ENCODE measurements at regions not wholly inside any gene's neighbourhood (a gene's known extent, or its start where the extent isn't known, plus 50 kb on each side); places are given as distances from the start of the nearest gene placed in this dataset.

DNA sequence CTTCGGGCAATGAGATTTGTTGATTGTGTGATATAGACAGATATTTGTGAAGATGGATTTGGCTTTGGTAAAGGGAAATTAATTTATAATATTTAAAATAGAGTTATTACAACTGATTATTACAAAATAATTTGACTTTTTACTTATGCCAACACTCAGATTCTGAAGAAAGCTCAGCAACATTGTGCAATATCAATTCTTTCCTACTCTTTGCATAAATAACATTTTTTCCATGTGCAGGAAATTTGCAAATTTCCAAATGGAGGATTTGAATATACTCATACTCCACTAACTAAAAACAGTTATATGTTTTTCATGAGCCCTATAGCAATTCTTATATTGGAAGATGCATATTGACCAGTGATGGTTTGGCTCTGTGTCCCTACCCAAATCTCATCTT, 676.4 kb upstream of the ADAMTS5 start:
- no peak for DNase-seq (ENCODE audit: low spot score)

DNA sequence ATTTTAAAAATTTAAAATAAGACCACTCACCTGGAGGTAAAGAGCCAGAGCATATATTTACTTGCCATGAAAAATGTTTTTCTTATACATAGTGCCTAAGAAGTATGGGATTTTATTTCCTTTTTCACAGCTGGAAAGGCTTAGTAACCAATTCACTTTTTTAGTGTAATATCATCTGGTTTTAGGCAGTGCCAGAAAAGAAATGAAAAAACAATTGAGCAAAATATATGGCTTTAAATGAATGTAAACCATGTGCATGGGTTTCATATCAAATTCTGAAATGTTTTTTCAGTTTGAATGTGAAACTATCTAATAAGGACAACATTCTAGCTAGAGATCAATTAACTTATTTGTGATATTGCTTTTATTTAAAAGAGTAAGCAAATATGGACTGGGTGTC, 672.4 kb upstream of the ADAMTS5 start:
- no peak for DNase-seq (ENCODE audit: low spot score)

DNA sequence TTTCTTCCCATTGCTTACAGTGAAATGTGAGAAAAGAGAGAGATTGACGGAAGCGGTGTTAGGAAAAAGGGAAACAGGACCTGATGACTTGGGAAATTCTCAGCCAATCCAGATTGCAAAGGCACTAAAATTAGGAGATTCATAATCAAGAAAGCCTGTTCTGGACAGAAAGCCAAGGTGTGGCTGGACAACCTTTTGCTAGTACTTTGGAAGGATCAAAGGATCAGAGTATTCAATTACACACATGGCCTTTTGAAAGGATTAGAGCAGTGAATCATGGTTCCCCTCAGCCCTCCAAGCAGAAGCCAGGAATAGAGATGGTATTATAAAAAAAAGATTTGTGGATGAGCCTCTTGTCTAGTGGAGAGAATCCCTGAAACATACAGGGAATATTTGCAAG, 669.8 kb upstream of the ADAMTS5 start:
- DNase-seq (ENCODE audit: low spot score), result no peak

DNA sequence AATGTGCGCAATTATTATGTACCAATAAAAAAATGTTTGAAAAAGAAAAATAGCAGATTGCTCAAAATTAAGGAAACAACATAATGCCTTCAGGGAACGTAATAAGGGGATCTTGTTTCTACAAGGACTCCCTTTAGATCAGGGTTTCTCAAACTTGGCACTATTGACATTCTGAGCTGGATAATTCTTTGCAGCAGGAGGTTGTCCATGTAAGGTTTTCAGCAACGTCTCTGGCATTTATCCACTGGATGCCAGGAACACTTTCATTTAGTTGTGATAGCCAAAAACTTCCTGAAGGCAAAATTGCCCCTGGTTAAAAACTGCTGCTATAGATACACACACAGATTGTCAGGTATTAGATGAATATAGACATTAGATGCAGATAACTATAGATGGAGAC, 666.7 kb upstream of the ADAMTS5 start:
- DNase-seq (ENCODE audit: low spot score), result no peak

DNA sequence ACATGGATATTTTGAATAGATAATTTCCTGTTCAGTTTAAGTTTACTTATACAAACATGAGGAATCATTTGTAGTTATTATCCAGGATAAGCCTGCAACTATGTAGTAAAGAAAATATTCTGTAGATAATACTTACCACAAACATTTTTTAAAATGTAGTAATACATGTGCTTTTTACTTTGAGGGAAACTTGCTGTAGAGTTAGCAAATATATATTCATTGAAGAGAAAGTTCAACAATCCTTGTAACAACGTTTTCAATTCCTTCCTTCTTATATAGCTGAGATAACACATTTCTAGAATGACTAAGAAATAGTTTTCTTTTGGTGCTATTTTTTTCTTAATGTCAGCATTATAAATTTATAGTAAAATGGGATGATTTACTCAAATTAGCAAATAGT, 664.6 kb upstream of the ADAMTS5 start:
- no peak for DNase-seq (ENCODE audit: low spot score)

DNA sequence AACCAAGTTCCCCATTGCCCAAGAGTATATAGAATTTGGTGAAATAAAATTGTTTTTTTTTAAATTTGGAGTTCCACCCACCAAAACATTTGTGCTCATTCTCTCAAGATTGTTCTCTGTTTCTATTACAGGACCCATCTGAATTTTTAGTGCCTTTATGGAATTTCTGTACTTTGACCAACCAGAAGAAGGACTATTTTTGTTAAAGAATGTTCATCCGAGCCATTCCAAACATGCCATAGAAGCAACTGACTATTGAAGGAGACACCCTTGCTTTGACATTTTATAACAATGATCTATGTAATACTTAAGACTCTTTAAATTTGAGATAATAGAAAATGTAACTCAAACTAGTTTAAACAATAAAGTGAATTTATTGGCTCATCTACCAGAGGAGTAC, 655.7 kb upstream of the ADAMTS5 start:
- DNase-seq (ENCODE audit: low spot score), result no peak

DNA sequence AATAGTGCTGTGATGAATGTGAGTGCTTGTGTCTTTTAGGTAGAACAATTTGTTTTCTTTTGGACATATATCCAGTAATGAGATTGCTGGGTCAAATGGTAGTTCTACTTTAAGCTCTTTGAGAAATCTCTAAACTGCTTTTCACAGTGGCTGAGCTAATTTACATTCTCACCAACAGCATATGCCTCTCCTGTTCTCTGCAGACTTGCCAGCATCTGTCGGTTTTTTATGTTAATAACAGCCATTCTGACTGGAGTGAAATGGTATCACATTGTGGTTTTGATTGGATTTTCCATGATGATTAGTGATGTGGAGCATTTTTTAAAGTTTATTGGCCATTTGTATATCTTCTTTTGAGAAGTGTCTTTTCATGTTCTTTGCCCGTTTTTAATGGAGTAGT, 647.3 kb upstream of the ADAMTS5 start:
- DNase-seq (ENCODE audit: low spot score), result no peak

DNA sequence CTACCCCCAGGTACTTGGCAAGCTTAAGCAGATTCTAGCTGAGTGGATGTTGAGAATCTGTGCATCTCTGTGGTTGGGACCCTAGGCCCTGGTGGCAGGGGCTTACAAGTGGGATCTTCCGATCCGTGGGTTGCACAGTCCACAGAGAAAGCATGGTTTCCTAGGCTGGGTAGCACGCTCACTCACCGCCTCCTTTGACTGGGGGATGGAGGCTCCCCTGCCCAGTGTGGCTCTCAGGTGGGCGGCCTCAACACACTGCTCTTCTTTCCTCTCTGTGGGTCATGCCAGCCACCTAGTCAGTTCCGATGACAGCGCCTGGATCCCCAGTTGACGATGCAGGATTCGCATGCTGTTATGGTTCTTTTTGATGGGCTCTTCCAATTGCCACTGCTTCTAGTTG, 639.5 kb upstream of the ADAMTS5 start:
- no peak for DNase-seq (ENCODE audit: low spot score)

DNA sequence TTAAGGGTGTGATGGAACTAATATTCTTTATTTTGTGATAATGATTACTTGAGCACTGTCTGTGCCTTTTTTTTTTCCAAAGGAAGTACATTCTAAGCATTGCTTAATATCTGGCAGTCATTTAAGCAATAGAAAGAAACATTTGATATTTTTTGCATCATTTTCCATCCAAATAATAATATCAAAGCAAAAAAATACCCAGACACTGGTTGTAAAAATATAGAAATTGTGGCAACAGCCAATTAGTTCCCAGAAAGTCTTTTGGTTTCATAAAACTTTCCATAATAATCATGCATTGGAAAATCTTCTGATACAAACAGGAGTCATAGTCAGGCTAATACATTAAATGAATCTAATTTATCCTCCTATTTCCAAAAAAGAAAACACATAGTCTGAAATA, 629.3 kb upstream of the ADAMTS5 start:
- DNase-seq (ENCODE audit: low spot score), result no peak

DNA sequence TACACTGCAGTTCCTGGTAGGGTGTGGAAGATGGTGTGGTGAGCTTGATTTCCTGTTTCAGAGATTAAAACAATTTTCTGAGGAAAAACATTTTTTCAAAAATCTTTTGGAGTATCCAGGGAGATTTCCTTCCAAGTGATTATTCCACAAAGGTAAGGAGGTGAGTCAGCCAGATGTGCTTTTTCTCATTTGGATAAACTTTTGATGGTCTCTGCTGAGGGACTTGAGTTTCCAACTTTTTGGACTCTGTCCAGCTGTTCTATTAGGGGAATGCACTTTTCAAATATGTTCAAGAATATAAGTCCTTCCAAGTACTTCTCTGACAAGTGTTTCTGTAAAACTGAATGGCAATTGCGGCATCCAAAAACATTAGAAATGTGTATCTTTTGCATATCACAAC, 628.8 kb upstream of the ADAMTS5 start:
- DNase-seq (ENCODE audit: low spot score), result no peak

DNA sequence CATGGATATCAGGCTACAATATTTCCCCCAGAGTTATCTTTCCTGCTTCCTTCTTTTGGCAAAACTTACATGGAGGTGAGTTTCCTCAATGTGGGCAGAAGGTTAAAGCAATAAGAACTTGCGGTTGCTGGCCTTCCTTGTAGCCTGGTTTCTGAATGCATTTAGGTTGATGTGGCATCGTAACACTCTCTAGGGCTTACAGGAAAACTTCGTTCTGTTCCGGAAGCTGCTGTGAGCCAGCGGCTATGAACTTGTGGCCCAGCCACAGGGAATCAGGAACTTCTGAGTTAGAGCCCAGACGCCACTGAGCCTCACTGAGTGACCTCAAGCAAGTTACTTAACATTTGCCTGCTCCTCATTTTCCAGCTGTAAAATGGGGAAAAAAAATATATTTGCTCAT, 623.4 kb upstream of the ADAMTS5 start:
- no peak for DNase-seq (ENCODE audit: low spot score)

DNA sequence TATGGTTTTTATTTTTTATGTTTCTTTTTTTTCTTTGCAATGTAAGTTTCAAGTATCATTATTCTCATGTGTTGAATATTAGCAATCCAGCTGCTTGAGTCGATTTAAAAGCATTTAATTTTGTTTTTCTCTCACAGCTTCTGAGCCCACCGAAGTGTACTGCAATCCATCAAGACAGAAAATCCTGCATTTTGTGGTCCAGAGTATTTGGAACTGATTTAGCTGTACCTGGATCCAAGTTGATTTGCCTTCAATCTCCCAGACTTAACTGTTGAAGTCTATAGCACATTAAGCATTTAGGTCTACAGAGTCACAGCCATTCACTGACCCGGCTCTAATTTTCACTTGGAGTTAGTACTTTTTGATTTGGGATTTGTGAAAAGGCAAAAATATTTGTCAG, 622.9 kb upstream of the ADAMTS5 start:
- DNase-seq (ENCODE audit: low spot score), result no peak

DNA sequence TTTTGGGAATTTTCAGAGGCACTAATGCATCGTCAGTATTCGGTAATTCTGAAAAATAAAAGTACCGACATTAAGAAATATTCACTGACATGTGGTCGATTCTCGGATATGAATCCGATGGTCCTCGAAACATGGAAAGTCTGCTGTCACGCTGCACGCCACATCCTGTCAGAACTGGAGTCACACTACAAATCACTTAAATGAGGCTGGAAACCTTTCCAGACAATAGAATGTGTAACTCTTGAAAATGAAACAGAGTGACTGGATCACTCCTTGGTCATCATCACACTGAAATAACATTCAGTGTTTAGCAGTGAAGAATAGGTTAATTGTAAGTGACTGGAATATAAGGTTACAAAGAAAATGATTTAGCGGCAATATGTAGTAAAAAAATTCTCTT, 620.1 kb upstream of the ADAMTS5 start:
- no peak for DNase-seq (ENCODE audit: low spot score)

DNA sequence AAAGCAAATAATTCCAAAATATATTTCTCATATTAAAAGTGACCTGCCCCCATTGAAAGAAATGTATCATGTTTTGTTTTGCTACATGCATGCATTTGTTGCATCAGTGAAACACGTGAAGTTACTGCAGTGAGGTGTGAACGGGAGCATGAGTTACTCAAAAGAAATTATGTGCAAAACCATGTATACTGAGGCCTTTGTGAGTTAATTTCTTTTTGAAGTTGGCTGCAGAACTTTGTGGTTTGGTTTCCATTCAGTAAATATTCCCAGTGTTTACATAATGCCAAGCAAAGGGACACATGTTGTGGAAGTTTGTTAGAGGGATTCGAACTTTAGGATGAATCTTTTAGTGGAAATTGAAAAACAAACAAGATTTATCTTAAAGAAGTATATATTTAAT, 619.4 kb upstream of the ADAMTS5 start:
- DNase-seq (ENCODE audit: low spot score), result no peak

DNA sequence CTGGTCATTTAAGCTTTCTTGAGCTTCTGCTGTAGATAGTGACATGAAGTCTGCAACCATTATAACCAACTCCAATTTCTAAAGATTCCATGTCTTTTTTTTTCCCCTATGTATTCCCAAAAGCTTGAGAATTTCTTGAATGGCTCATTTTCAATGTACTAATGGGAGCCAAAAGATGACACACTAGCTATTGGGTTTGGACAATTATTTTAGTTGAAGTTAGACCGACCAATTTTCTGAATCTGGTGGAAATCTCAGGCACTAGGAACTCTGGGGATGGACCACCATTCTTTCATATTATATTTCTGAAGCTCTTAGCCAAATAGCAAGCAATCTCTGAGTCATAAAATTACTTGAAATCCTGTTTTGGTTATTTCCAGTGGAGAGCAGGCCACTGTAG, 617.4 kb upstream of the ADAMTS5 start:
- no peak for DNase-seq (ENCODE audit: low spot score)

DNA sequence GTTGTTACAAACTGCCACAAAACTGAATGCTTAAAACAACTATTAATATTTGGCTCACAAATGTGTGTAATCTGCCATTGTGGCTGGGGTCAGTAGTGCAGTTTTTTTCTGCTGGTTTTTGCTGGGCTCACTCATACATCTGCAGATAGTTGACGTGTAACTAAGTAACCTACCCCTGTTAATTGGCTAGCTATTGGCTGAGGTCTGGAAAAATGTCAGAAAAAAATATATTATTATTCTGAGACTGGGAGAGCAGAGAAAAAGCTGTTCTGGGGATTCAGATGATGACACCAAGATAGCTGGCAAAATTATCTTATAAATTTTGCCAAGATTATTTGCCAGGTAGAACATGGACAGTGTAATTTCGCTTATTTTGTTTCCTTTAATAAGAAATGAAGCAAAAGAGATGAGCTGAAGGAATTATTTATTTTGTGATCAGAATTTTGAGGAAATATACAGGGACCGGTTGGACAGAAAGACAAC, 616.1 kb upstream of the ADAMTS5 start:
- no peak for DNase-seq (ENCODE audit: low spot score)

DNA sequence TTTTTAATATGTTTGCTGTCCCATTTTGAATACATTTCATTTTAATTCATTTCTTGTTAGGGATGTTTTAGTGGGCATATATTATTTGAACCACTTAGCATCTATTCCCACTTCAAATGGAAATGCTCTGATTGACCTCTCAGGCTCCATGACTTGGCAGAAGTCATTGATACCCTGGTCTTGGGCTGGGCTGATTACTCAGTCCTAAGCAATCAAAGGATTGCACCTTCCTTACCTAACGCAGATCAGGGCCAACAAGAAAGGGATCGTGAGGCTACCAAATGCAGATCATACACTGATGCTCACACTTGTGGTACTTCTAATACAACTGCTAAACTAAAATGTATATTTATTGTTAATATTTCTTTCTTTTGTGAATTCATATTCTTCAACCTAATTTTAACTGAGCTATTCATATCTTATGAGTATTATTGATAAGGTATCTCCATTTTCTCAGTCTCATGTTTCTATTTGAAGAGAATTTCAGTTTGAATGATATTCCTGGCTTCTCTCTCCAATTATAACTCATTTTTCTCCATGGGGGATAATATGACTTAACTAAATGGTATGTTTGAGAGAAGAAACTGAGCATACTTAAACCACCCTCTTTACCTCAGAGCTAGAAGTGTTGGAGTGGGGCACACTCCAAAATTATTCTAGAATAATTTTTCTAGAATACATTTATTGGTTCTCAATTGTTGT, 615.5 kb upstream of the ADAMTS5 start:
- DNase-seq (ENCODE audit: low spot score), result no peak

DNA sequence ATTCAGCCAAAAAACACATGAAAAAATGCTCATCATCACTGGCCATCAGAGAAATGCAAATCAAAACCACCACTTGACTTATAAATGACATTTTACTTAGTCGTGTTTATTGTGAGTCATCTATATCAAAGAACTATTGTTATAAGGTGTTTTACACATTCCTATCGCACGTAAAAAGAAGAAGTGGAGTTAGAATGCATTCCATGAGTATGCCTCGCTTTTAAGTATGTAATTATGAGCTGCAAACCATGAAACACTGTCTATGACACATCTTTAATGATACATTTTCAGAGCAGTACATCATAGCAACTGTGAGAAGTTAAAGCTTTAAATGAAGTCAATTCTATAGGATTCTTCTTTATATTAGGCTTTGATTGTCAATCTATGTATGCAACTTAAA, 614.3 kb upstream of the ADAMTS5 start:
- no peak for DNase-seq (ENCODE audit: low spot score)

DNA sequence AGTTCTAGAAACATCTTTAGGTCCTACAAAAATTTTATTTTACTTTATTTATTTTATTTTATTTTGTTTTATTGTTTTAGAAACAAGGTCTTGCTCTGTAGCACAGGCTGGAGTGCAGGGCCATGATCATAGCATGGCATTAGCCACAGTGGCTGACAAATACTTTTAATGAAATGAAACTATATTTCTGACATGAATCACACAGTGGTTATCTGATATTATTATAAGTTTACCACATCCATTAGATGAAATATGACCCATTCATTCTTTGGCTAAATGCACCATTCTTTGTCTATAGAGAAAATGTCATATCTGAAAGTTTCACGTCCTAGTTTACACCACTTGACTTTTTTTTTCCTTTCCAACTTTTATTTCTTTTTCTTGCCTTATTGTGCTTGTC, 613.4 kb upstream of the ADAMTS5 start:
- no peak for DNase-seq (ENCODE audit: low spot score)

DNA sequence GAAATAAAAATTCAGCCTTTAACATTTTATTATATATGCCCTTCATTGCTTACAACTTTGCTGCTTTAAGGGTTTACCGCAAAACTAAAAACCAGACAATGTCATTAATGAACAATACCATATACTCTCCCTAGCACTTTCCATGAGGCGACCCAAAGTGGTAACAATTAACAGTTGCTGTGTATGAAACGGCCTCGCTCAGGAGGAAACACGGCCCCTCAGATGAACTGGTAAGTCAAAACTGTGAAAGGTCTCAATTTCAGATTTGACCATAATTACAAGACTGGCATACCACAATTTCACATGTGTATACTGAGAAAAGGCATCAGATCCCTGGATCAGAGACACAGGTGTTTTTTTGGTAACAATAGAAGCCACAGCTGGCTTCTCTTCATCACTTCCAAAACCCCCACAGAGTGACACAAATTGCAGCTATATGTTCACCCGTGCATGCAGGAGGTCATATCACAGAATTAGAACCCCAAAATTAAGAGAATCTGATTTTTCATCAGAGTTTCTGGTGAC, 611.9 kb upstream of the ADAMTS5 start:
- DNase-seq (ENCODE audit: low spot score), result no peak

DNA sequence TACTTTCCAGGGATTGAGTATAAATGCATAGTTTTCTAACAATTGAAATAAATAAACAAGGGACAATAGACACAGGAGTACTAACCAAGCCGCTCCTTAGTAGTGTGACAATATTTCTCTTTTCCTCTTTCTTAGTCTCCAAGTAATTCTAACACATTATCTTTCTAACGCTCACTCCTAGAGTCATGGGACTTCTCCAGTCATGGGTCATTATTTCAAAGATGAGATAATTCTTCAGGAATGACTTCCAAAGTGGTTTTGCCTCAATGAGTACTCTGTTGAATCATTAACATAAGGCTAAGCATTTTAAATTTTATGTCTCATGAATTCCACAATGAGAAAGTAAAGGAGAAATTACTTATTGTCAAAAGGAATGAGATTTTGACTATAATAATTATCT, 605.8 kb upstream of the ADAMTS5 start:
- no peak for DNase-seq (ENCODE audit: low spot score)

DNA sequence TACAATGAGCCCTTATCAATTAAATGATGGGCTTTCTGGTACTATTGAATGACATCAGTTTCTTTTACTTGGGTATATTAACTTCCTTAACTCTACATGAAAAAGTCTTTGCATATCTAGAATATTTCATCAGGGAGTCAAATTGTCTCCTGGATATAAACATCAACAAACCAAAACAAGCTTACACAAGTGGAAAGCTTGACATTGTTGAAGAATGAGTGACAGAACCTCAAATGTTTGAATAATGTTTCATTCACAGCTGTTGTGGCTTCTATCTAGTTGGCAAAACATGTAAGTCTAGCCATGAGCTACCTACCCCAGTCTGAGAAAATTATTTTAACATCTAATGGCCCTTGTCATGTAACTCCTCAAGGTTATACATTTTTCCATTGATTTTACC, 604.8 kb upstream of the ADAMTS5 start:
- no peak for DNase-seq (ENCODE audit: low spot score)

DNA sequence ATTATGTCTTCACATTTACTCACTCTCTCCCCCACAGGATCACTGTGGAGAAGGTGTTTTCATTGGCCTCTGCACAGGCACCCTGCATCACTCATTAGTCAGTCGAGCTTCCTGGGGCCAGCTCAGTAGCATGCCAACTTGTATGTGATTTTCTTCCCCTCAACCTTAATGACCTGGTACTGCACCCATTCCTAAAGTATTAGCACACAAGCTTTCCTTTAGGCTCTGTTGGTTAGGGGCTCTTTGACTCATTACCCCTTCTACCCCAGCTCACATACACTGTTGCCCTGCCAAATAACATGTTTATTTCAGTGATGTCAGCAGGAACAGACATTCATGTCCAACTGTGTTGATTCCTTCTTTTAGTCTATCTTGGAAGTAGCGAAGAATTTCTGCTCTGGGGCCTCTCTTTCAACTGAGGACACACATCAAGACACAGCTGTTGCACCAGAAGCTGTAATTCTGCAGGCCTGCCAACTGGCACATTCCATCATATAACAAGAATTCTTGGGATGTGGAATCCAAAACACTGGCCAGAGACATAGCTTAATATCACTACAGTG, 603.5 kb upstream of the ADAMTS5 start:
- no peak for DNase-seq (ENCODE audit: low spot score)

DNA sequence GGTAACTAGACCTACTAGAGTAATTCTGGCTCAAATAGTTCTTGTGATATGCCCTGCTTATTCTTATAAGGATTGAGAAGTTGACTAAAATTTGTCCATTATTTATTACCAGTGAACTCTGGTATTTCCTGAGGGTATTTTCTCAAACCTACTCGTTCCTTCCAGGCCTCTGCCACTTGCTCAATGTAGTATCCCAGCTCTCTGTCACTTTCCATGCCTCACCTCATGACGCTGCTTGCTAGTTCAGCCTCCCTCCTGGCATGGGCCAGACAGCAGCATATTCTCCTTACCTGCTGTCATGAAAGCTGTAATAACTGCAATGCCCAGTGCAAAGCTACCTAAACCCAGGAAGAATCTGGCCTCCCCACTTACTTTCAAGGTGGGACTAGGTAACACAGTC, 602.9 kb upstream of the ADAMTS5 start:
- no peak for DNase-seq (ENCODE audit: low spot score)
